Neural progenitor cell (in vitro differentiated cells): ENCODE measurements at regions not wholly inside any gene's neighbourhood (a gene's known extent, or its start where the extent isn't known, plus 50 kb on each side); places are given as distances from the start of the nearest gene placed in this dataset.

Experiments
- DNase-seq: peaks from one replicate; pipeline ENCODE4 v3.0.0-alpha.2; 2016; ENCODE audit warnings: low spot score
- H2AFZ ChIP-seq: fragments of 200-600 bp; sonication (generic); replicated peaks from 2 replicates; pipeline ENCODE4 v1.6.1; 2016; ENCODE audit warnings: antibody characterized with exemption
- H3F3A ChIP-seq: fragments of 200-600 bp; sonication (generic); 2 replicates; pipeline ENCODE4 v1.6.1; 2016; ENCODE audit warnings: antibody characterized with exemption, low read depth
- H3K27ac ChIP-seq: fragments of 200-600 bp; sonication (generic); 2 replicates; pipeline ENCODE4 v1.5.1; 2016; ENCODE audit warnings: mild to moderate bottlenecking
- H3K27me3 ChIP-seq: fragments of 200-600 bp; sonication (generic); 2 replicates; pipeline ENCODE4 v1.6.1; 2016; ENCODE audit warnings: mild to moderate bottlenecking, moderate library complexity
- H3K36me3 ChIP-seq: fragments of 200-600 bp; sonication (generic); 2 replicates; pipeline ENCODE4 v1.5.1; 2016
- H3K4me1 ChIP-seq: fragments of 200-600 bp; sonication (generic); 2 replicates; pipeline ENCODE4 v1.6.1; 2016; ENCODE audit warnings: mixed run types
- H3K4me2 ChIP-seq: fragments of 200-600 bp; sonication (generic); 2 replicates; pipeline ENCODE4 v1.6.1; 2016
- H3K4me3 ChIP-seq: fragments of 200-600 bp; sonication (generic); 2 replicates; pipeline ENCODE4 v1.5.1; 2016
- H3K79me2 ChIP-seq: fragments of 200-600 bp; sonication (generic); 2 replicates; pipeline ENCODE4 v1.6.1; 2016; ENCODE audit warnings: low read depth
- H3K9ac ChIP-seq: fragments of 200-600 bp; sonication (generic); 2 replicates; pipeline ENCODE4 v1.6.1; 2016
- H3K9me3 ChIP-seq: fragments of 200-600 bp; sonication (generic); 2 replicates; pipeline ENCODE4 v1.5.1; 2016; ENCODE audit warnings: low read depth
- H4K20me1 ChIP-seq: fragments of 200-600 bp; sonication (generic); 2 replicates; pipeline ENCODE4 v1.6.1; 2016; ENCODE audit warnings: low read depth
- H3K27ac Mint-ChIP-seq: 3 replicates; pipeline ENCODE4 v1.8.0; 2021; ENCODE audit warnings: mixed read lengths
- H3K27me3 Mint-ChIP-seq: 2 replicates; pipeline ENCODE4 v1.8.0; 2022; ENCODE audit warnings: low read depth, mild to moderate bottlenecking, inconsistent platforms, moderate library complexity, mixed read lengths; ENCODE audit not compliant: insufficient read depth
- H3K36me3 Mint-ChIP-seq: 3 replicates; pipeline ENCODE4 v1.8.0; 2021; ENCODE audit warnings: mixed read lengths
- H3K4me1 Mint-ChIP-seq: 3 replicates; pipeline ENCODE4 v1.8.0; 2021; ENCODE audit warnings: mixed read lengths
- H3K4me3 Mint-ChIP-seq: 3 replicates; pipeline ENCODE4 v1.8.0; 2021; ENCODE audit warnings: mild to moderate bottlenecking, moderate library complexity, mixed read lengths
- H3K9me3 Mint-ChIP-seq: 3 replicates; pipeline ENCODE4 v1.8.0; 2020; ENCODE audit warnings: mixed read lengths
- EZH2 ChIP-seq: fragments of 200-600 bp; sonication (generic); IDR thresholded peaks from 2 replicates; pipeline ENCODE4 v1.6.1; 2017; ENCODE audit warnings: antibody characterized with exemption, mild to moderate bottlenecking, moderate library complexity
- EZH2phosphoT487 ChIP-seq: fragments of 200-600 bp; sonication (generic); IDR thresholded peaks from 2 replicates; pipeline ENCODE4 v1.6.1; 2017; ENCODE audit warnings: antibody characterized with exemption
- TF ChIP-seq, protein P1 (sequence below): fragments of 200-600 bp; sonication (generic); IDR thresholded peaks from 2 replicates; pipeline ENCODE4 v1.5.1; 2017; ENCODE audit warnings: antibody characterized with exemption, mild to moderate bottlenecking

DNA sequence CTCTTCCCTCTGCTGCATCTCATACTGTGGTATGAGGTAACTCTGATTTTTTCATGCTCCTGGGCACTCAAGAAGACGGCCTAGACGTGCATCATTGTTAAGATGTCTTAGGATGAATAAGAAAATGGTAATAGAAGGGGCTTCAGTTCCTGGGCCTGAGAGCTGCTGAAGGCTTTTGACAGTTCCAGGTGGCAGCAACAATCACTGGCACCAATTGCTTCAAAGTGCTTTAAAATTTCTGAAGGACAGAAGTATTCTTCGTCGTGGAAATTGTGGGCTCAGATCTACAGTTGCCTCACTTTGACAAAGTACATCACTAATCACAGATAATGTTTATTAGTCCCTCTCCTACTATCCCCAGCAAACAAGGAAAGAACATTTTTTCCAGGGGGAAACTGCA lies 536.6 kb upstream of the CAMK1G start:
- no peak overlapping the region for H3K4me3 ChIP-seq
- H3K9me3 Mint-ChIP-seq = no peaks in the 10 kb centered on the region
- TF ChIP-seq EZH2 = no peak
- no peak for TF ChIP-seq EZH2phosphoT487
- TF ChIP-seq, protein P1, sequence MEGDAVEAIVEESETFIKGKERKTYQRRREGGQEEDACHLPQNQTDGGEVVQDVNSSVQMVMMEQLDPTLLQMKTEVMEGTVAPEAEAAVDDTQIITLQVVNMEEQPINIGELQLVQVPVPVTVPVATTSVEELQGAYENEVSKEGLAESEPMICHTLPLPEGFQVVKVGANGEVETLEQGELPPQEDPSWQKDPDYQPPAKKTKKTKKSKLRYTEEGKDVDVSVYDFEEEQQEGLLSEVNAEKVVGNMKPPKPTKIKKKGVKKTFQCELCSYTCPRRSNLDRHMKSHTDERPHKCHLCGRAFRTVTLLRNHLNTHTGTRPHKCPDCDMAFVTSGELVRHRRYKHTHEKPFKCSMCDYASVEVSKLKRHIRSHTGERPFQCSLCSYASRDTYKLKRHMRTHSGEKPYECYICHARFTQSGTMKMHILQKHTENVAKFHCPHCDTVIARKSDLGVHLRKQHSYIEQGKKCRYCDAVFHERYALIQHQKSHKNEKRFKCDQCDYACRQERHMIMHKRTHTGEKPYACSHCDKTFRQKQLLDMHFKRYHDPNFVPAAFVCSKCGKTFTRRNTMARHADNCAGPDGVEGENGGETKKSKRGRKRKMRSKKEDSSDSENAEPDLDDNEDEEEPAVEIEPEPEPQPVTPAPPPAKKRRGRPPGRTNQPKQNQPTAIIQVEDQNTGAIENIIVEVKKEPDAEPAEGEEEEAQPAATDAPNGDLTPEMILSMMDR = no peak
- H3K4me2 ChIP-seq = no peak overlapping the region
- no peaks in the 10 kb centered on the region for H4K20me1 ChIP-seq
- no peak overlapping the region for H3K27ac Mint-ChIP-seq
- no peak overlapping the region for H3K27ac ChIP-seq
- no peak overlapping the region for H2AFZ ChIP-seq
- H3K9ac ChIP-seq = no peak overlapping the region
- no peaks in the 10 kb centered on the region for H3F3A ChIP-seq
- no peaks in the 10 kb centered on the region for H3K36me3 ChIP-seq
- H3K4me1 Mint-ChIP-seq = peaks cover 2% of the 10 kb centered on the region
- no peaks in the 10 kb centered on the region for H3K79me2 ChIP-seq
- no peak for DNase-seq
- no peak overlapping the region for H3K4me3 Mint-ChIP-seq
- H3K4me1 ChIP-seq = peaks cover 11% of the 10 kb centered on the region
- H3K9me3 ChIP-seq = no peaks in the 10 kb centered on the region
- H3K36me3 Mint-ChIP-seq = no peaks in the 10 kb centered on the region
- no peaks in the 10 kb centered on the region for H3K27me3 Mint-ChIP-seq
- H3K27me3 ChIP-seq = no peaks in the 10 kb centered on the region

DNA sequence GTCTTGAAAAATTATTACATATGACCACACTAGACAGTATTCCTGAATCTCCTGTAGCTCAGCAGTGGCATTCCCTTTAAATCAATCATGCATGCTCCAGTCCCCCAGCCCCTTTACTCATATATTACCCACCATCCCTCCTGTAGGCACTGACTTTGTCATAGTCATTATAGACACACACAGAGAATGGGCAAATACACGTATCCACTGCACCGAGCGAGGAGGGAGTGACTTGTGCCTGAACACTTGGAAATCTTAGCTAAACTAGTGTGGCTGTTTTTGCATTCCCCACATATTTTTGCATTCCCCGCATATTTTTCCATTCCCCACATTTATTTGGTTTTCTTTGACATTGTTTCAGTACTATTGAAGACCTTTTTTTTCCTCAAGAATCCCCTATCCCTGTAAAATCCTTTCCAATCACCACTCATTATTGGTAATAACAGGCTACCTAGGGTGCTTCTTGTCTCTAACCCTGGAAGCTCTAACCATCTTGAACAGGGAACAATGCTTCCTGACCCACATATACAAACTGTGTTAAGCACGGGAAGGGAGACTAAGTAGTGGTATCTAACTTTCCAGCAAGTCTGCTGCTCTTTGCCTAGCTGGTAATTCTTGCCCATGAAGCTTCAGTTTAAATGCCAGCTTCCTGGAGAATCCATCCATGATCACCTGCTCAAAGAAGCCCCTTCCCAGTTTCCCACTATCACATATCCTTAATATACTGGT lies 534.4 kb upstream of the CAMK1G start:
- Histone ChIP-seq H3K36me3 (no peaks in the 10 kb centered on the region), H3K4me3 (no peak overlapping the region), H3F3A (no peaks in the 10 kb centered on the region), H3K27ac (no peak overlapping the region), H2AFZ (peak overlapping the region; percentile 34), H3K9ac (no peak overlapping the region), H3K79me2 (no peaks in the 10 kb centered on the region), H3K27me3 (no peaks in the 10 kb centered on the region), H3K4me1 (peaks cover 11% of the 10 kb centered on the region), H4K20me1 (no peaks in the 10 kb centered on the region), H3K9me3 (no peaks in the 10 kb centered on the region), H3K4me2 (peak overlapping the region; percentile 49)
- H3K27ac Mint-ChIP-seq = no peak overlapping the region
- peaks cover 3% of the 10 kb centered on the region for H3K27me3 Mint-ChIP-seq
- no peak overlapping the region for H3K4me3 Mint-ChIP-seq
- TF ChIP-seq, protein P1 = no peak
- TF ChIP-seq EZH2phosphoT487 = no peak
- TF ChIP-seq EZH2 = no peak
- H3K36me3 Mint-ChIP-seq = no peaks in the 10 kb centered on the region
- H3K4me1 Mint-ChIP-seq = peaks cover 5% of the 10 kb centered on the region
- DNase-seq = no peak
- peaks cover 12% of the 10 kb centered on the region for H3K9me3 Mint-ChIP-seq

DNA sequence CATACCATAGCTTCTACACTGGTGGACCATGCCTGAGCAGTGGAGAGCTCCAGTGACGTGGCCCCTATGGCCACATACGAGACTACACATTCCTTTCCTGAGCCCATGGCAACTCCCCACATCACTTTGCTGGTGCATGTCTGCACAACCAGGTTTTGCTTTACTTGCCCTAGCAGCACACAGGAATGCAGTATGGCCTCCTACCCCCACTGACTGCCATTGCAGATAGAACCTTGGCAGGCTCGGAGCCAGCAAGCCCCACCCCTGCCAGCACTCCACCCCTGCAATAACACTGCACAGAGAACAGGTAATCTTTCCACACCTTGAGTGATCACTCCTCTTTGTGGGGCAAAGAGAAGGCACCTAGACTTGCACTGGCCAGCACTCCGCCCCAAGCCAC lies 531.9 kb upstream of the CAMK1G start:
- H3K27ac Mint-ChIP-seq = no peak overlapping the region
- Histone ChIP-seq H2AFZ (no peak overlapping the region), H3K79me2 (no peaks in the 10 kb centered on the region), H3K4me2 (no peak overlapping the region), H3K27ac (no peak overlapping the region), H3K9ac (no peak overlapping the region), H3K9me3 (no peaks in the 10 kb centered on the region), H3K27me3 (no peaks in the 10 kb centered on the region), H3F3A (no peaks in the 10 kb centered on the region), H4K20me1 (no peaks in the 10 kb centered on the region), H3K4me1 (peaks cover 11% of the 10 kb centered on the region), H3K36me3 (no peaks in the 10 kb centered on the region), H3K4me3 (no peak overlapping the region)
- H3K4me1 Mint-ChIP-seq = peaks cover 5% of the 10 kb centered on the region
- peak overlapping the region; percentile 22 for H3K4me3 Mint-ChIP-seq
- DNase-seq = no peak
- no peaks in the 10 kb centered on the region for H3K36me3 Mint-ChIP-seq
- peaks cover 18% of the 10 kb centered on the region for H3K9me3 Mint-ChIP-seq
- H3K27me3 Mint-ChIP-seq = peaks cover 6% of the 10 kb centered on the region
- TF ChIP-seq, protein P1 = no peak
- TF ChIP-seq EZH2 = no peak
- TF ChIP-seq EZH2phosphoT487 = no peak
